MM.1S (cell line): ENCODE measurements at regions not wholly inside any gene's neighbourhood (a gene's known extent, or its start where the extent isn't known, plus 50 kb on each side); places are given as distances from the start of the nearest gene placed in this dataset.

Source experiments
- DNase-seq: peaks from one replicate; pipeline ENCODE4 v3.0.0-alpha.2; 2015
- H2AFZ ChIP-seq: fragments of 300-600 bp; sonication (generic); 2 replicates; pipeline ENCODE4 v1.6.0; 2016; ENCODE audit warnings: antibody characterized with exemption, low read length
- H3F3A ChIP-seq: fragments of 300-600 bp; sonication (generic); 2 replicates; pipeline ENCODE4 v1.6.1; 2016; ENCODE audit warnings: mild to moderate bottlenecking, antibody characterized with exemption, low read length, moderate library complexity, mixed read lengths; ENCODE audit not compliant: insufficient read depth
- H3K27ac ChIP-seq: fragments of 300-600 bp; sonication (generic); 2 replicates; pipeline ENCODE4 v1.5.1; 2016; ENCODE audit warnings: mild to moderate bottlenecking, low read length
- H3K27me3 ChIP-seq: fragments of 300-600 bp; sonication (generic); replicated peaks from 2 replicates; pipeline ENCODE4 v1.6.0; 2016; ENCODE audit warnings: low read length; ENCODE audit not compliant: insufficient read depth
- H3K36me3 ChIP-seq: fragments of 300-600 bp; sonication (generic); replicated peaks from 2 replicates; pipeline ENCODE4 v1.6.1; 2016; ENCODE audit warnings: mild to moderate bottlenecking, low read length, mixed read lengths; ENCODE audit not compliant: insufficient read depth
- H3K4me1 ChIP-seq: fragments of 300-600 bp; sonication (generic); 2 replicates; pipeline ENCODE4 v1.6.1; 2016; ENCODE audit warnings: low read length, mixed read lengths
- H3K4me2 ChIP-seq: fragments of 300-600 bp; sonication (generic); 2 replicates; pipeline ENCODE4 v1.6.0; 2016; ENCODE audit warnings: low read depth, low read length
- H3K4me3 ChIP-seq: fragments of 300-600 bp; sonication (generic); 2 replicates; pipeline ENCODE4 v1.5.1; 2016; ENCODE audit warnings: low read length, mixed read lengths
- H3K79me2 ChIP-seq: fragments of 300-600 bp; sonication (generic); 2 replicates; pipeline ENCODE4 v1.6.1; 2016; ENCODE audit warnings: mixed run types, low read length, mixed read lengths
- H3K9ac ChIP-seq: fragments of 300-600 bp; sonication (generic); 2 replicates; pipeline ENCODE4 v1.6.1; 2016; ENCODE audit warnings: low read length, mixed read lengths
- H3K9me2 ChIP-seq: fragments of 300-600 bp; sonication (generic); replicated peaks from 2 replicates; pipeline ENCODE4 v1.6.1; 2016; ENCODE audit warnings: mild to moderate bottlenecking, low read length, mixed read lengths; ENCODE audit not compliant: insufficient read depth
- H3K9me3 ChIP-seq: fragments of 300-600 bp; sonication (generic); replicated peaks from 2 replicates; pipeline ENCODE4 v1.6.1; 2016; ENCODE audit warnings: mild to moderate bottlenecking, low read length, mixed read lengths; ENCODE audit not compliant: insufficient read depth
- H4K20me1 ChIP-seq: fragments of 300-600 bp; sonication (generic); 2 replicates; pipeline ENCODE4 v1.6.1; 2016; ENCODE audit warnings: mild to moderate bottlenecking, low read length, moderate library complexity, mixed read lengths; ENCODE audit not compliant: insufficient read depth
- CTCF ChIP-seq: fragments of 300-600 bp; sonication (generic); IDR thresholded peaks from 2 replicates; pipeline ENCODE4 v1.5.1; 2016; ENCODE audit warnings: antibody characterized with exemption, low read length, mixed read lengths
- EZH2 ChIP-seq: fragments of 300-600 bp; sonication (generic); optimal IDR thresholded peaks from 2 replicates; pipeline ENCODE3; 2017; ENCODE audit warnings: low read depth, mild to moderate bottlenecking, antibody characterized with exemption, low read length, mixed read lengths
- EZH2phosphoT487 ChIP-seq: fragments of 300-600 bp; sonication (generic); IDR thresholded peaks from 2 replicates; pipeline ENCODE4 v1.6.1; 2018; ENCODE audit warnings: antibody characterized with exemption, low read length

GRCh38 chr7:131616487-131617200 is 60.2 kb upstream of the PODXL start:
- Histone ChIP-seq H3K4me2 (no peak overlapping the region), H4K20me1 (no peaks in the 10 kb centered on the region), H3K9me2 (no peaks in the 10 kb centered on the region), H3K4me3 (no peak overlapping the region), H3K27ac (no peak overlapping the region), H3K9ac (no peak overlapping the region), H3F3A (no peaks in the 10 kb centered on the region), H3K27me3 (no peaks in the 10 kb centered on the region), H2AFZ (no peak overlapping the region), H3K79me2 (no peaks in the 10 kb centered on the region), H3K36me3 (no peaks in the 10 kb centered on the region), H3K9me3 (no peaks in the 10 kb centered on the region), H3K4me1 (no peaks in the 10 kb centered on the region)
- no peak for TF ChIP-seq CTCF
- no peak for TF ChIP-seq EZH2
- no peak for TF ChIP-seq EZH2phosphoT487
- no peak for DNase-seq

- no peaks in the 10 kb centered on the region for H3K79me2 ChIP-seq
- no peak for DNase-seq
- H3K27ac ChIP-seq, result no peak overlapping the region
- no peaks in the 10 kb centered on the region for H3K9me3 ChIP-seq
- H3K27me3 ChIP-seq, result no peaks in the 10 kb centered on the region
- TF ChIP-seq EZH2phosphoT487, result no peak
- no peak for TF ChIP-seq EZH2
- TF ChIP-seq CTCF, result no peak
- no peak overlapping the region for H3K9ac ChIP-seq
- H3K4me3 ChIP-seq, result no peak overlapping the region
- no peaks in the 10 kb centered on the region for H3F3A ChIP-seq
- no peak overlapping the region for H3K4me2 ChIP-seq
- no peak overlapping the region for H2AFZ ChIP-seq
- H4K20me1 ChIP-seq, result no peaks in the 10 kb centered on the region
- no peaks in the 10 kb centered on the region for H3K4me1 ChIP-seq
- no peaks in the 10 kb centered on the region for H3K9me2 ChIP-seq
- H3K36me3 ChIP-seq, result no peaks in the 10 kb centered on the region
Measured at GRCh38 chr7:131613909-131614308, 57.5 kb upstream of the PODXL start.

- no peaks in the 10 kb centered on the region for H3K9me3 ChIP-seq
- no peak for DNase-seq
- TF ChIP-seq EZH2 (no peak), EZH2phosphoT487 (no peak), CTCF (no peak)
- H3K79me2 ChIP-seq, result no peaks in the 10 kb centered on the region
- H4K20me1 ChIP-seq, result no peaks in the 10 kb centered on the region
- H3K9ac ChIP-seq, result no peak overlapping the region
- no peaks in the 10 kb centered on the region for H3K9me2 ChIP-seq
- no peaks in the 10 kb centered on the region for H3F3A ChIP-seq
- H3K4me2 ChIP-seq, result no peak overlapping the region
- H3K27ac ChIP-seq, result no peak overlapping the region
- H3K27me3 ChIP-seq, result no peaks in the 10 kb centered on the region
- no peak overlapping the region for H2AFZ ChIP-seq
- no peaks in the 10 kb centered on the region for H3K4me1 ChIP-seq
- no peaks in the 10 kb centered on the region for H3K36me3 ChIP-seq
- H3K4me3 ChIP-seq, result no peak overlapping the region
Measured at GRCh38 chr7:131610007-131610406, 53.6 kb upstream of the PODXL start.
